Right hindlimb (tissue), 1 donor: ENCODE measurements at regions not wholly inside any gene's neighbourhood (a gene's known extent, or its start where the extent isn't known, plus 50 kb on each side); places are given as distances from the start of the nearest gene placed in this dataset.
"Not testable (repeated sequence)": the region's sequence is repeated elsewhere in the genome, so short reads cannot be mapped to it uniquely, and the experiment has no call there.

ENCODE experiments used
- DNase-seq: peaks from one replicate; pipeline ENCODE4 v3.0.0-alpha.2; 2018

DNA sequence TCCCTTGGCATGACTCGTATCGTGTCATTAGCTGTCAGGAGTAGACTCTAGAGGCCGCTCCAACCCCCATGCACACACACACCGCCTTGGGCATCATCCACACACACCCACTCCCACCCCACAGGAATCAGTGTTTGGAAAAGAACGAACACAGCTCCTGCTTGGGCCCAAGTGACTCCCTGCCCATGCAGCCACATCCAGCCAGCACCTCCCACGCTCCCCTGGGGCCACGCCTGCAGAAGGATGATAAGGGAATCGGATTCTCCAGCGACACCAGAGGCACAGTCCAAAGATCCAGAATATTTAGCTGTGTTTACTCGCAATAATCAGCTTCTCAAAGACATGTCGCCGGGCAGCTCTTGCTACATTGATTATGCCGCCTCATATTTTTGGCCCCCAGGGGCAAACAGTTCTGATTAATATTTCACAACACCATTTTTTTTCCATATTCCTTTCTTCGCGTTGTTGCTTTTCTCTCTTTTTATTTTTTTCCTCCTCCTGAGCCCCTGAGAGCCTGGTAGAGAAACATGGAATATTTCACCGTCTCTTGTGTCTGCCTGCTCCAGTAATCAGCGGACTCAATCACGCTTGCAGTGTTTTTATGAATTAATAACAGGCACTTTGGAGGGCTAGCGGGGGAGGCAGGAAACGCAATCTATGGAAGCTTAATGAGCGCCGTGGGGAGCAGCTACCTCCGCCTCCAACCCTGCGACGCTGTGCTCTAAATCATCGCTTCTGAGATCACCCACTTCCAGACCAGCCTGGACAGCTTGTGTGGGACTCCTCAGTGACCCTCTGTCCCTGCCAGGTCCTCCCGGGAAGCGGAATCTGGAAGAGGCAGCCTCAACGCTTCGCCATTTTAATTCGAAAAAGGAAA, 221.4 kb downstream of the TLE3 start:
- no peak for DNase-seq

DNA sequence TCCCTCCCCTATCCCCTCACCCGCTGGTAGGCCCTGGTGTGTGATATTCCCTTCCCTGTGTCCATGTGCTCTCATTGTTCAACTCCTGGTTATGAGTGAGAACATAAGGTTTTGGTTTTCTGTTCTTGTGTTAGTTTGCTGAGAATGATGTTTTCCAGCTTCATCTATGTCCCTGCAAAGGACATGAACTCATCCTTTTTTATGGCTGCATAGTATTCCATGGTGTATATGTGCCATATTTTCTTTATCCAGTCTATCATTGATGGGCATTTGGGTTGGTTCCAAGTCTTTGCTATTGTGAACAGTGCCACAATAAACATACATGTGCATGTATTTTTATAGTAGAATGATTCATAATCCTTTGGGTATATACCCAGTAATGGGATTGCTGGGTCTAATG, 217.8 kb downstream of the TLE3 start:
- DNase-seq: not testable (repeated sequence)

DNA sequence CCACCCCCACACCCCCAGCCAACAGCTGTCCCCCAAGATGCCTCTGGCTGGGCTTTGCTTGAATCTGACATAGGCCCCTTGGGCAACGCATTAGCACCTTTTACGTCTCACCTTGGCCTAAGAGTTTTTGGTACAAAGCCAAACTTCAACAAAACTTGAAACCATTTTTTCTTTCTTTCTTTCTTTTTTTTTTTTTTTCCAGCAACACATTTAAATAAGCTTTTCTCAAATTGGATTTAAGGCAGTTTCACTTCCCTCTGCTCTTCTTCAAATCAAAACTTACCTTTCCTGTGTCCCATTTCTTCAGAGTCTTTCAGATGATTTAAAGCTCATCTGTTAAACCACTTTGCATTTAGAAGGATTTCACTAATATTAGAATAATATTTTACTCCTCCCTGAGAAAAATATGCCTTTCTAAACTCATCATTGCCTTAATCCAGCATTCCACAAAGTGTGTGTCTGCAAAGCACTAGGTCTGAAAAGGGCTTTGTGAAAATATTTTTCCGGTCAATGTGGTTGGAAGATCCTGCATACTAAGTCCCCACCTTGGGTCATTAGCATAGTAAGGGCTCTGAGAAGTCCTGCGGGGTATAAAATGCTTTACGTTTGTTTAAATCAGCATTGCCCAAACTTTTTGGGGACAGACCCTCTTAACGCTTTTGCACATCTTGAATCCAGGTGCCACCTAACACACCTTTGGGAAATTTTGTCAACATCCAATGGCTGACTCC, 217.0 kb downstream of the TLE3 start:
- DNase-seq: no peak

DNA sequence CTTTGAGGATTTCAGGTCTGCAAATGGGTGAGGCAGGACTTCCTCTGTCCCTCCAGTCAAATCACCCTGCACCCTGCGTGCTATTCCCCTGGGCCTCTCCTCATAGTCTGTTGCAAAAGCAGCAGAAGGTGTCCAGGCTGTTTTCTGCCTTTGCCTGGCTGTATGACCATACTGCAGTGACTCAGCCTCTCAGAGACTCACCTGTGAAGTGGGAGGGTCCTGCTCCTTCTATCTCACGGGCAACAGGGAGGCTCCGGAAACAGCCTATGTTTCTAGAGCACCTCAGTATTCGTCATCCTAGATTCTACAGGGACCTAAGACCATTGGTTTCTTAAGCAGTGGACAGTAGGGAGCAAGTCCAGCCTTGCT, 216.4 kb downstream of the TLE3 start:
- no peak for DNase-seq

DNA sequence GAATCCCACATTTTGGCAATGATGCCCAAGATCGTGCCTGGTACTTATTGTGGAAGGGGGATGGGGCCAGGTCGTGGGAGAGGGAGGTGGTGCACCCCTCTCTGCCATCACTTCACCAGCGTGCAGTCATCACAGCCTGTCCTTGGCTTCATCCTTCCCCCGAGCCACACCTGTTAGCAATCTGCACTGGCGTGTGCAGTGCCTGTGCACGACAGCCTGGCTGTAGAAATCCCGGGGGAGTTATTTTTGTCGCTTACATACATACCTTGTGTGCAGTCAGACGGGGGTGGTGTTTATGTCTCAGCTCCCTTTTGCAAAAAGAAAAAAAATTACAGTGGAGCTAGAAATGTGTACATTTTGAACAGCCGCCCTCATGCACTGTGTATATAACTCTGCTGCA, 216.0 kb downstream of the TLE3 start:
- no peak for DNase-seq

DNA sequence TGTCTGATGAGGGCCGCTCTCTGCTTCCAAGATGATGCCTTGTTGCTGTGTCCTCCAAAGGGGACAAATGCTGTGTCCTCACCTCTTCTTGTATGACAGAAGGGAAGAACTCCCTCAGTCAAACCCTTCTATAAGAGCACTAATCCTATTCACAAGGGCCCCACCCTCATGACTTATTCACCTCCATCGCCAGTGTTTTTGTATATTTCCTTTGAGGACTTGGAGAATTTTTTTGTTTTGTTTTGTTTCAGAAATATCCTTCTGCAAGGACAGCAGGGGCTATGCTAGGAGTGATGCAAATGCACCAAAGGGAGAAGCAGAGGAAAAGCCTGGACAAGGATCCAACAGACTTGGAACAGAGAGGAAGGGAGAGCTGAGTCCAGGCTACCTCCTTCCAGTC, 214.4 kb downstream of the TLE3 start:
- no peak for DNase-seq

DNA sequence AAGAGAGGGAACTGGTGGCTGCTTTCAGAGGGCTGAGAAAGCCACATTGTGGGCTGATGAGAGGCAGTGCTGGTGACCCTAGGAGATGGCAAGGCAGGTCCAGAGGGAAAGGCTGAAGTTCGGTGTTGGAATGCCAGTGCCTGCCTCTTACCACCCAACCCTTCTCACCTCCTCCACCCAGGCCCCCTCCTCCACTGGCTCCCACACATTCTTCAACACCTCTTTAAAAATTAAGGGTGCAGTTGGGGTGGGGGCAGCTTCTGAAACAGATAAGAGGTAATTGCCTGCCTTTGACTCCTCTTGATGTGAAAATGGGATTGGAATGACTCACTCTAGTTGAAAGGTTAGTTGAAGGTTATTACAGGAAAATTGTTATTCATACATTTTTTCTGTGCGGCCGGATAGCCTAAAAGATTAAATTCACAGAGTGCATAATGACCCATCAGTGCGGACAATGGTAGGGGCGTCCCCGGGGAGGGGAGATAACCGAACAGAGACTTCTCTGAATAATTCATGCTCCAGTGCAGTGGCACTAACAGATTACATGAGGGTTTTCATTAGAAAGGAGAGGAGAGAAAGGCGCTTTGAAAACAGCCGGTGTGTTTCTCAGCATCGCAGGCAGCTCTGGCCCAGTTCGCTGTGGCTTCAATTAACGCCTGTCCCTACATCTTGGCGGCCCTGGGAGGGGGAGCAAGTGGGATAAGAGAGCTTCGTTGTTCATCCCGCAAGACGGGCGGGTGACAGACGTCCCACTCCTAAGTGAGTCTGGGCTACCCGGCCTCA, 212.4 kb downstream of the TLE3 start:
- DNase-seq: no peak

DNA sequence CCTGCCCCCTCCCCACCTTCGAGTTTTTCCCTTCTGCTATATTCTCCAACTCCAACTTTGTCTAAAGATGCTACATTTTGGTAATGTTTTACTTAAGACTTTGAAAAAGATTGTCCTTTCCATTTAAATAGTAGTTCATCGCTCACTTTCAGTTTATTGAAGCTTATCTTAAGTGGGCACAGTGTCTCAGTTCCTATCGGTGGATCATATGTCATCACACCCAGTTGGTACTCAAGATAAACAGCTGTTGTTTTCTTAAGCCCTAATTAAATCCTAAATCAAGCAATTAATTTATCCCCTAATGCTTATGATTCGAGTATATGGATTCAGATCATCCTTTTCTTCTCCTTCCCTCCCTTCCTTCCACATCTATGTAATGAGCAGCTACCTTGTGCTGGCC, 210.7 kb downstream of the TLE3 start:
- DNase-seq: no peak

DNA sequence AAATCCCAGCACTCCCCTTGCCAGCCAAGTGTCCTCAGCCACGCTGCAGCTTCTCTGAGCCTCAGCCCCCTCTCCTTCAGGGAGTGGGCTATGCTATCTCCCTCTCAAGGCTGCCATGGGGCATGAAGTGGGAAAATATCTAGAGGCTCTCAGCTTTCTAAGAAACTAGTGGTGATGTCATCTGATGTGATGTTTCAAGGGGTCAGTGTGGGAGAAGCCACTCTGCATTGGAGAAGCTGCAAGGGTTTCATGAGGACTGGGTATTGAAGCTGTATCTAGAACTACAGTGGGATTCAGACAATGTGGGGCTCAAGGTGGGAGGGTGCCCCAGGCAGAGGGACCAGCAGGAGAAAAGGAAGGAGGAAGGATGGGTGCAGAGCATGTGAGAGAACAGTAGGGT, 210.2 kb downstream of the TLE3 start:
- no peak for DNase-seq

DNA sequence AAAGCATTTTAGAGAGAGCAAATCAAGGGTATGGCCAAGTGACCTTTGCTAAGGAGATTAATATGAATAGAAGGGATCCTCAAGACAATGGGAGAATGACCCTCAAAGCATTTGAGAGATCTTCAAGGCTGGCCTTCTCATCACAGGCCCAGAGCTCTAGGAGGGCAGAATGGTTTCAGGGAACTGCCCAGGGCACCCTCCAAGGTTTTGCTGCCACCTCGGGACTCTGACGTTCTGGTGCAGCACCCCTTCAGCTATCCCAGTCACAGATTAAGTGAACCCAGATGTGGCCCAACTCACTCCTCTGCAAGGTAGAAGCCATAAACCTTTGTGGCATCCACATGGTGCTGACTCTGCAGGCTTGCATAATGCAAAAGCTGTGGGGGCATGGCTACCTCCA, 209.3 kb downstream of the TLE3 start:
- no peak for DNase-seq

DNA sequence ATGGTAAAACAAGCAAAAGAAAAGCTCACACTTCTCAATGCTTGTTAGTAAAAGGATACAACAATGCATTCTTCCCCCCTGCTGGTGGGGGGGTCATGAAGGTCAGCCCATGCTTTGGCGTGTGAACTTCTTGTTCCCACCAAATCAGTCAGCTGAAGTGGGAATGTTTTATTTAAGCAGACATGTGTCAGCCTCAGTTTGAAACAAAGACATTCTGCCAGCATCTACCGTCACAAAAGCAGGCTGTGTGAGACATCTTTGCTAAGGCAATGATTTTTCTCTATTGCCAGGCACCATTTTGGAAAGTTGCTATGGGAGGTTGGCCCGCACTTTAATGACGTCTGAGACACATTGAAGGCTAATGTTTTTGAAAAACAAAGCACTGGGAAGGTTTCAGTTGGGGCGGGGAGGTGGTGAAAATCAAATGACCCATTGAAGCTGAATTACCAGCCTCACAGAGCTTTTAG, 206.6 kb downstream of the TLE3 start:
- no peak for DNase-seq

DNA sequence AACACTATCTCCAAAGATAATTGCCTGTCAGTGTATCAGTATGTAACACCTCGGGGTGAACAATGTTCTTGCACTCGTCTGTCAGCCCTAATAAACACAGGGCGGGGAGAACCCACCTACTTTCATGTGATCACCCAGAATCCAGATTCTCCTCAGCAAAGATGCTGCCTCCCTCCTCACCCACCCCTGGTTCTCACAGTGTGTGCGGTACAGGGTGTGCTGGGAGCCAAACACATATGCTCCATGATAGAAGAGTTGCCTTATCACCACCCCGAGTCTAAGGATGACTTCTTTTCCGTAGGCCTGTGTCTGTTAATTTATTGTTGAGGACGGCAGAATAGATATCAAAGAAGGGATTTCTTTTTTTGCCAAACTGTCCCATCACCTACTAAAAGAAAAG, 206.1 kb downstream of the TLE3 start:
- DNase-seq: no peak

DNA sequence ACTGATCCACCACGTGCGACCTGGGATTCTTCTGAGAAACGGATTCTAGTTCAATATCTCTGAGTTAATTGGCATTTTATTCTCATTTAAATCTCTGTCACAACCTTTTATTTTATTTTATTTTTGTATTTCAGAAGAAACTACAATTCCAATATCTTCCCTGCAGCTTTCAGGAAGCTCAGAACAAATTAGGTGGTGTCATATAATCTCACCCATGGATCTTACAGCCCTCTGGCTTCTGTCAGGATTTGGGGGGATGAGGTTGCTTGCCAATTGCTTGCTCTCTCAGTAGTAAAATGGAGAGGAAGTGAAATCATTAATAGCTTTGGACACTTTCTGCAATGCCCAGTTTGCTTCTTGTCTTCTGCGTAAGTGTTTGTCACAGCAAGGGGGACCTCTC, 205.4 kb downstream of the TLE3 start:
- DNase-seq: no peak

DNA sequence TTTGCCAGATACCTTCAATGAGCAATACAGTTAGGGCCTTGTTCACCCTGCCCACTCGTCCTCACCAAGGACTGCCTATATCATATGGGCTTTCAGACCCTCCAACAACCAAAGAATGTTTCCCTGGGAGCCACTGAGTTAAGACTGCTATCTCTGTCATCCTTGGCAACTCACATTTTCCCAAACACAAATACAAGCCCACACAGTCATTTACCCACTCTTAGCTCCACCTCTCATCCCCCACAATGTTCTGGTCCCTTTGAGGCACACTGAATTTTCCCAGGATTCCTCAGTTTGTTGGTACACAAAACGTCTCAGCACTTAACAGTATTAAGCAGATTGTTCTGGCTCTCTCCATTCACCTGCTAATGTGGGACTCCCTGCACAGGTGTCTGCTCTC, 204.6 kb downstream of the TLE3 start:
- no peak for DNase-seq

DNA sequence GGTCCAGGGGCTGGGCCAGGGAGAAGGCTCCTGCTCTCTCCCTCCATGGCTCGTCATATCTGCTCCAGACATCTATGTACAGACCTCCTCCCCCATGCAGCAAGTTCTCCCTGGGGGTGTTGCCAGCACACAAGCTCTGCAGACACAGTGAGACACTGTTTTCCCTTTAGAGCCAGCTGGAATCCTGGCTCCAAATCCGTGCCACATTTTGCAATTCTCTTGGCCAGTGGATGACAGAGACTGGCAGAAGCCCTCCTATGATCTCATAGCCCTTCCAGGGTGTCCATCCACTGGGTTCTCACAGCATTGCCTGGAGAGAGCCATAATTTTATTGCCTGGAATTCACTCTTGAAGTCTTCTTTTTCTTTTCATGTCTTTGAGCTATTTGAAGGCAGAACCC, 203.9 kb downstream of the TLE3 start:
- DNase-seq: peak; percentile 70

DNA sequence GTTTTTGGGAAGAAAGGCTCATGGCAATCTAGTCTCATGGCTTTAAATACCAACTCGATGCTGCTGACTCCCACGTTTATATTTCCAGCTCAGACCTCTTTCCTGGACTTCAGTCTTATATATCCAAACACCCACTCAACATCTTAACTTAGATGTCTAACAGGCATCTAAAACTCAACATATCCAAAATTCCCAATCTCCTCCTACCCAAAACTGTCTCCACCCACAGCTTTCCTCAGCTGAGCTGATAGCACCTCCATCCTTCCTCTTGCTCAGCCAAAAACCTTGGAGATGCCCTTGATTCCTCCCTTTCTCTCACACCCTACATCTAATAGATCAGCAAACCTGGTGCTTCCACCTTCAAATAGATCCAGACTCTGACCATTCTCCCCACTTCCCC, 202.5 kb downstream of the TLE3 start:
- DNase-seq: no peak

DNA sequence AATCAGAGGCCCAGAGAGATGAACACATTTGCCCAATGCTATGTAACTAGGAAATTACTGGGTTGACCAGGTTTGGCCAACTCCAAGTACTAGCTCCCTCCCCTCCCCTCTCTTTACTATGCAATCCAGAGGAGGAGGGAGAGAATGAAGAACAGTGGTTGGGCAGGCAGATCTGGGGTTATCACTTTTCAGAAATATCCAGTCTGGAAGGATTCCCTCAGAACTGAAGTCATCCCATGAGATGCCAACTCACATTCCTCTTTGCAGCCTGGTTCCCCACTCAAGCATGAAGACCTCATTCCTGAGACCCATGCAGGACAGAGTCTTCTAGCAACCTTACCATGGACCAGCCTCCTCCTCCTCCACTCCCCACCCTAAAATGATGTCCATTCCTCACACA, 201.1 kb downstream of the TLE3 start:
- no peak for DNase-seq

DNA sequence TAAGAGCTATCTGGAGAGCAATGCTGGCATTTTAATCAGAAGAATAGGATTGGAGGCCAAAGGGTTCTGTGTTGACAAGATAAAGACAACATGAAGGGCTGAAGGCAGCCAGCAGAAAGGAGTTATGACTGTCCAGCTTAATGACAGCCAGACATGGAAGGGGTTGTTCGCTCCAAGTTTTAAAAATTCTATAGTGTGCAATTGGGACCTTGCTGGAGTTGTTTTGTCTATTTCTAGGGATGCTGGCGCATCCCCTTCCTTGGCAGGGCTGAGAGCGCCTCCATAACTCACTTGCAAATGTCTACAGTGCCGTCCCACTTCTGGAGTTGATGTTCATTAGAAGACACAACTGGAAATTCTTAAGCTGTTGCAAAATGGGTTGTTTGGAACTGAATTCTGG, 200.7 kb downstream of the TLE3 start:
- DNase-seq: peak; percentile 41

DNA sequence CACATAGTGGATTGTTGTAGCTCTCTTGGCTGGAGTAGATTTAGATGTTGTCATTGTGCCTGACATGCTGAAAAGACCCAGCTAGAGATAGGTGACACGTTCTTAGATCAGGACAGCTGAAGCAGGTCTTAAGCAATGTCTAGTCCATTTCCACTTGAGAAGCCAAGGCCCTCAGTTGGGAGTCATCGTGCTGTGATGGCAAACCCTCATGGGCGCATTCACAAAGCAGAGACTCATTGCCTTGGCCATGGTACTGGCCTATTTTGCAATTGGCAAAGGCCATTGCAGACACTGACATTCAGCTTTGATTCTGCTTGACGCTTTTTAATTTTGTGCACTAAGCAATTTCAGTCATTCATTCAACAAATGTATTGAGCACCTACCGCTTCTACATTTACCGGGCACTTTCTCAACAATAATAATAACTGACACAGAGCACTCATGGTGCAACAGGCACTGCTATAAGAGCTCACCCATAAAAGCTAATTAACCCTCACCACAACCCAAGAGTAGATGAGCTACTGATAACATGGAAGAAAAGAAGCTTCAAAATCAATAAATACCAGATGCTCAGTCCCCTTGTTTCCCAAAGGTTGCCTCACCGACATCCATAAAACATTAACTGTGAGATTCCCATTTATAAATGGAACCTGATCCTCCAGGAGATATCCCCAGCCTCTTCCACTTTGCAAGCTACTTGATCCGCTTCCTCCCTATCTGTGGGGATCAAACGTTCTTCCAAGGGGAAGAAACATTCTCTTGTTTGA, 200.1 kb downstream of the TLE3 start:
- no peak for DNase-seq

DNA sequence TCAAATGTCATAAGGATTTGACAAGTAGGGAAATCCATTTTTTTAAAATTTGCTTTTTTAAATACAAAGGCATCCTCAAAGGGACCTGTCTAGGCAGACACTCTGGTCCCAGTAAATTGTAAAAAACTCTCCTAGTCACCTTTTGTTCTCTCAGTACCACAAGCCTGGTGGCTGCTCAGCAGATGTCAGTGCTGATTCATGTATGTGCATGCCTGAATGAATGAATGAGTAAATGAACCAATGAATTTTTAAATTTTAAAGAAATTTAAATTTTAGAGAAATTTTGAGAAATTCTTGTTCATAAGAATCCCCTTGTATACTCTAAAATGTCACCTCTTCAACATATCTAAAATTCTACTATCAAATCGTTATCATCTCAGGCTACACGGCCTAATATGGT, 199.5 kb downstream of the TLE3 start:
- no peak for DNase-seq

DNA sequence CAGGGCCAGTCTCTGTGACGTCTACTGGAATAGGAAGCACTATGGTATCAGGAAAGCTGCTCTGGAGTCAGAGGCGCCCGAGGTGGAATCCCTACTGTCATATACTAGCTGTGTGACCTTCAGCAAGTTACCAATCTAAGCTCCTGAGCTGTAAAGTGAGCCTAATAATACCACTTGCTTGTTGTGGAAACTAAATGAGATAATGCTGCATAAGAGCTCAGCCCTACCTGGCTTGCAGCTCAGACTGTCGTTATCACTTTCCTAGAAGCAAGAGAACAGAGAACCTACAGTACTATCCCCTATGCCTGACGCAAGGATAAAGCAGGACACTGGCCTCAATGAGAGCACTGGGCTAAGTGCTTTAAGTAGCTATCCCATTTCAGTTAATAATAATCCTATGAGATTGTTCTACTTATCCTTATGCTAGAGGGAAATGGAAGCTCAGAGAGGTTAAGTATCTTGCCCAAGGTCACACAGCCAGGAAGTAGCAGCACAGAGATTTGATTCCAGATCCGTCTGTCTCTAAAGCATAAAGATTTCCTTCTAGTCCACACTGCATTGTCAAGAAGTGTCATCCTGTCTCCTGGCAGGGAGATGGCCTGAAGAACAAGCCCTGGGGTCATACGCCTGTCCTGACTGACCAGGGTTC, 195.2 kb downstream of the TLE3 start:
- no peak for DNase-seq
